ENCODE measurements at regions not wholly inside any gene's neighbourhood (a gene's known extent, or its start where the extent isn't known, plus 50 kb on each side); places are given as distances from the start of the nearest gene placed in this dataset.

DNA sequence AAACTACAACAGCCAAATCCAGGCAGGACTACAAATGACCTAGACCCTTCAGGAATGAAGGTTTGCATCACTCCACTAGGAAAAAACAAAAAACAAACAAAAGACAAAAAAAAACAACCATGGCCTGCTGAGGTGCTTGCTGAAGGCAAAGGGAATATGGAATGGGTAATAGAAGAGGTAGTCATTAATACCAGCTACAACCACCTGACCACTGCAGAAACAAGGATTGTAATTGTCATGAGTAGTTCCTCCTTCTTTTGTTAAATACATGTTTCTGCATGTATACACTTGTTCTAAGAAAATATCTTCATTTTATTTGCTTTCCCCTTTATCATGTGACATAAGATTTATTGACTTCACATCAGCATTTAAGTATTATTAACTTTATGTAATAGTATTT lies 409.8 kb upstream of the GRID2 start:
- H3K27me3 ChIP-seq = no peaks in the 10 kb centered on the region
- DNase-seq = no peak
- H3K27ac ChIP-seq = no peak overlapping the region
- peaks cover 0 to 4% (median 0%) of the 10 kb centered on the region in 4 donors for H3K9me3 ChIP-seq
- TF ChIP-seq POLR2A (IDR thresholded peaks at IDR 0.05) (no peak), EP300 (IDR thresholded peaks at IDR 0.05) (no peak), POLR2AphosphoS5 (IDR thresholded peaks at IDR 0.05) (no peak)
- H3K36me3 ChIP-seq = no peaks in the 10 kb centered on the region
- no peak for ATAC-seq (ENCODE audit: low FRiP score in 2 of 2)
- H3K4me3 ChIP-seq = no peak overlapping the region
- H3K4me1 ChIP-seq = no peaks in the 10 kb centered on the region

DNA sequence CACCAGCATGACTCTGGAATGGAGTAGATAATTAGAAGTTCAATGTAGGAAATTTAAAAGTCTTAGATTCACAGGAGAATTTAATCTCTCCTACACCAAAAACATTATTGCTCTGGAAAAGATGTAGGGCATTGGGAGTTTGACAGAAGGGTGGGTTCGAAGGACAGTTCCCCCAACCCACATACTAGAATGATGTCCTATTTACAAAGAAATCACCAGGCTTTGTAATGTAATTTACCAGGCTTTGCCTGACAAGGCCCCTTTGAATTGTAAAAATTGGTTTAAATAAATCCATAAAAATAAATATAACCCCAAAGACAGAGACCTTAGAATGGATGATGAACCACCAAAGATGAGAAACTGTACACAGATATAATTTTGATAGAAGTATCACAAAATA lies 399.2 kb upstream of the GRID2 start:
- no peak for TF ChIP-seq POLR2A (IDR thresholded peaks at IDR 0.05)
- no peak for TF ChIP-seq POLR2AphosphoS5 (IDR thresholded peaks at IDR 0.05)
- 39 to 56% methylated on average over 1 of the region's 1 CpG for WGBS, 2 donors
- ATAC-seq (ENCODE audit: low FRiP score in 2 of 2) = no peak

DNA sequence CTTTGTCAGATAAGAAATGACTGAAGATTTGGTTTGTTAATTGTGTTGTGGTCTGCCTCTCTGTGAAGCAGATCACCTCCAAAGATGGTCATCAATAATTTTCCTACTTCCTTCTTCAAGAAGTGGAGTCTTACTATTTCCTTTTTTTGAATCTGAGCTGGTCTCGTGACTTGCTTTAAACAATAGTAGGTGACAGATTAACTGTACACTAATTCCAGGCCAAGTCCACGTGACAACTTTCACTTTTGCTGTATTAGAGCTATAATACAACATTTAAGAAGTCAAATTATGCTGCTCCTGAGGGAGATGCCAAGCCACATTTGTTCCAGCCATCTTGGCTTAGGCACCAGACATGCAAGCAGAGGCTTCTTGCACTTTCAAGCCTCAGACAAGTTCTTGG lies 393.8 kb upstream of the GRID2 start:
- Histone ChIP-seq H3K27me3 (no peaks in the 10 kb centered on the region), H3K9me3 (no peaks in the 10 kb centered on the region), H3K4me1 (no peaks in the 10 kb centered on the region), H3K27ac (no peak overlapping the region), H3K4me3 (no peak overlapping the region), H3K36me3 (no peaks in the 10 kb centered on the region)
- DNase-seq (no peak), ATAC-seq (ENCODE audit: low FRiP score in 2 of 2) (no peak)
- no peak for TF ChIP-seq EP300 (IDR thresholded peaks at IDR 0.05)
- TF ChIP-seq, protein P1, sequence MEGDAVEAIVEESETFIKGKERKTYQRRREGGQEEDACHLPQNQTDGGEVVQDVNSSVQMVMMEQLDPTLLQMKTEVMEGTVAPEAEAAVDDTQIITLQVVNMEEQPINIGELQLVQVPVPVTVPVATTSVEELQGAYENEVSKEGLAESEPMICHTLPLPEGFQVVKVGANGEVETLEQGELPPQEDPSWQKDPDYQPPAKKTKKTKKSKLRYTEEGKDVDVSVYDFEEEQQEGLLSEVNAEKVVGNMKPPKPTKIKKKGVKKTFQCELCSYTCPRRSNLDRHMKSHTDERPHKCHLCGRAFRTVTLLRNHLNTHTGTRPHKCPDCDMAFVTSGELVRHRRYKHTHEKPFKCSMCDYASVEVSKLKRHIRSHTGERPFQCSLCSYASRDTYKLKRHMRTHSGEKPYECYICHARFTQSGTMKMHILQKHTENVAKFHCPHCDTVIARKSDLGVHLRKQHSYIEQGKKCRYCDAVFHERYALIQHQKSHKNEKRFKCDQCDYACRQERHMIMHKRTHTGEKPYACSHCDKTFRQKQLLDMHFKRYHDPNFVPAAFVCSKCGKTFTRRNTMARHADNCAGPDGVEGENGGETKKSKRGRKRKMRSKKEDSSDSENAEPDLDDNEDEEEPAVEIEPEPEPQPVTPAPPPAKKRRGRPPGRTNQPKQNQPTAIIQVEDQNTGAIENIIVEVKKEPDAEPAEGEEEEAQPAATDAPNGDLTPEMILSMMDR (IDR thresholded peaks at IDR 0.05) = no peak
- no peak for TF ChIP-seq POLR2AphosphoS5 (IDR thresholded peaks at IDR 0.05)
- TF ChIP-seq POLR2A (IDR thresholded peaks at IDR 0.05) = no peak
- 27 to 34% methylated on average over 2 of the region's 2 CpGs for WGBS, 2 donors

More for the DNA sequence above, 399.2 kb upstream of the GRID2 start:
- H3K9me3 ChIP-seq = no peaks in the 10 kb centered on the region
- H3K4me3 ChIP-seq = no peak overlapping the region
- no peaks in the 10 kb centered on the region for H3K4me1 ChIP-seq
- no peak for DNase-seq
- no peaks in the 10 kb centered on the region for H3K36me3 ChIP-seq
- no peak overlapping the region for H3K27ac ChIP-seq
- no peaks in the 10 kb centered on the region for H3K27me3 ChIP-seq

DNA sequence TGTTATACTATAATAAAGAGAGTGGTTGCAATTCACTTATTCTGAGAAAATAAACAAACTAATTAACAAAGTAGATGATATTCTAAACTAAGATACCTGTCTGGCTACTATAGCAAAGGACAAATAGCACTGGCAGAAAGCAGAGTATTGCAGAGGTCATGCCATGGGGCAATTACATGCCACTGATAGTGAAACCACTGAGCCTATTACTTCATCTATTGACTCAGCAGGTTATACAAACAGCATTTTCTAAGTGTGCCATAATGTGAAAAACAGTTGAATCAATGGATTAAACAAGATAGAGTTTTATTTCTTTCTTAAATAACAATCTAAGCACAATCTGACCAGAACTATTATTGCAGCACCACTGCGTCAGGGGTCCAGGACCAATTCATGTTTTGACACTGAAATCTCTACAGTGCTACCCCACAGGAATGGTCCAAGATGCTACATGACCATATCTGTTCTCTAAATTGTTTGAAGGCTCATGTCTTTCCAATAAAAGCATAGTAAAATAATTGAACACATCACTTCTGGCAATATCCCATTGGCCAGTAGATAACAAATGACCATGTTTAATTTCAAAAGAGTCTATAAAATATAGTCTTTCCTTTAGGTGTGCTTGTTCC lies 389.5 kb upstream of the GRID2 start:
- Histone ChIP-seq H3K36me3 (no peaks in the 10 kb centered on the region), H3K27me3 (no peaks in the 10 kb centered on the region), H3K27ac (no peak overlapping the region), H3K9me3 (no peaks in the 10 kb centered on the region), H3K4me3 (no peak overlapping the region), H3K4me1 (no peaks in the 10 kb centered on the region)
- no peak for ATAC-seq (ENCODE audit: low FRiP score in 2 of 2)
- 84 to 100% methylated on average over 1 of the region's 1 CpG for WGBS, 2 donors
- TF ChIP-seq, protein P1 (IDR thresholded peaks at IDR 0.05) = no peak
- TF ChIP-seq POLR2A (IDR thresholded peaks at IDR 0.05) (no peak), POLR2AphosphoS5 (IDR thresholded peaks at IDR 0.05) (no peak), EP300 (IDR thresholded peaks at IDR 0.05) (no peak)
- no peak for DNase-seq

DNA sequence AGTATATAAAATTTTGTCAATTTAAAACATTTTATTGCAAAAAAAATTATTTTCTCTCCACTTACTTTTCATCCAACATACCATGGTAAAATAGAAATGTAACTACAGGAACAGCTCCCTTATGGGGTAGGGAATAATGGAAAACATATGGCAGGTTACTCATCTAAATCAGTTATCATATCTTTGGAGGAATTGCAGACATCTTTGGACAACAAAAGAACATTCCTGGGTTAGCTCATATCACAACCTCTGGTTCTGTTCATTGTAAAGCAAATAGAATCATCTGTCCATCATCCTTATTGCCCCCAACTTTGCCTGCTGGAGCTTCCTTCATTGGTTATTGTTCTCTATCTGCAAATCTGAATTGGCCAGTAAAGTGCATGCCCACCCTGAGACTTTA lies 387.5 kb upstream of the GRID2 start:
- no peak for ATAC-seq (ENCODE audit: low FRiP score in 2 of 2)
- no peaks in the 10 kb centered on the region for H3K27me3 ChIP-seq
- H3K36me3 ChIP-seq = no peaks in the 10 kb centered on the region
- no peak overlapping the region for H3K4me3 ChIP-seq
- no peak overlapping the region for H3K27ac ChIP-seq
- TF ChIP-seq POLR2AphosphoS5 (IDR thresholded peaks at IDR 0.05) (no peak), POLR2A (IDR thresholded peaks at IDR 0.05) (no peak), EP300 (IDR thresholded peaks at IDR 0.05) (no peak)
- TF ChIP-seq, protein P1 (IDR thresholded peaks at IDR 0.05) = no peak
- H3K9me3 ChIP-seq = no peaks in the 10 kb centered on the region
- DNase-seq = no peak
- no peaks in the 10 kb centered on the region for H3K4me1 ChIP-seq

DNA sequence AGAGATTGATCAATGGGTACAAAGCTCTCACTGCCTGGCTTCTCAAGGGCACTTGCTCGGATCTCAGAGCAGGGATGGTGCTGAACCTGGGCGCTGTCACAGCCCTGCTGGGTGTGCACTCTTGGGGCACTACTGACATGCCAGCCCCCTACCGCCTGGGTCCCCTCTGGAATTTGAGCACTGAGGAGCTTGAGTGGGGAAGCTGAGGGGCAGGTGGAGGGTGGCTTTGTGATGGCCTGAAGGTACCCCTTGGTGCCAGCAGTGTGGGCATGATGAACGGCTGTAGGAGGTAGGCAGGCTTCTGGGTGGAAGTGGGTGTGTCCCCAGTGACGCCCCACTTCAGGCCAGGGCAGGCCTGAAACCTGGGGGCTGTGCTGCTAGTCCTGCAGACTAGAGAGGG lies 379.1 kb upstream of the GRID2 start:
- no peak for TF ChIP-seq POLR2A (IDR thresholded peaks at IDR 0.05)
- TF ChIP-seq POLR2AphosphoS5 (IDR thresholded peaks at IDR 0.05) = no peak
- TF ChIP-seq EP300 (IDR thresholded peaks at IDR 0.05) = no peak
- TF ChIP-seq, protein P1 (IDR thresholded peaks at IDR 0.05) = no peak
- no peaks in the 10 kb centered on the region for H3K9me3 ChIP-seq
- ATAC-seq (ENCODE audit: low FRiP score in 2 of 2) (no peak), DNase-seq (peak in 1 of 2 donors; percentile 24)
- WGBS, 2 donors = 73 to 81% methylated on average over 3 to 4 of the region's 5 CpGs
- H3K27ac ChIP-seq = no peak overlapping the region
- no peaks in the 10 kb centered on the region for H3K4me1 ChIP-seq
- H3K36me3 ChIP-seq = no peaks in the 10 kb centered on the region
- no peak overlapping the region for H3K4me3 ChIP-seq
- no peaks in the 10 kb centered on the region for H3K27me3 ChIP-seq
